H9 (cell line): ENCODE measurements at regions not wholly inside any gene's neighbourhood (a gene's known extent, or its start where the extent isn't known, plus 50 kb on each side); places are given as distances from the start of the nearest gene placed in this dataset.

ENCODE experiments used
- DNase-seq: peaks from one replicate; pipeline ENCODE4 v3.0.0-alpha.2; 2017
- H2AFZ ChIP-seq: one replicate; pipeline ENCODE4 v1.6.1; 2013; ENCODE audit warnings: mild to moderate bottlenecking, low read length, control low read depth, moderate library complexity
- H2AK5ac ChIP-seq: 2 replicates; pipeline ENCODE4 v1.6.1; 2013; ENCODE audit warnings: low read length, control low read depth, mixed read lengths; ENCODE audit not compliant: insufficient read length
- H2BK120ac ChIP-seq: one replicate; pipeline ENCODE4 v1.6.1; 2013; ENCODE audit warnings: low read depth, mild to moderate bottlenecking, low read length, control low read depth, inconsistent platforms; ENCODE audit not compliant: poor library complexity, severe bottlenecking
- H2BK12ac ChIP-seq: 2 replicates; pipeline ENCODE4 v1.6.1; 2013; ENCODE audit warnings: low read length, control low read depth, mixed read lengths, low read depth; ENCODE audit not compliant: insufficient read length
- H2BK15ac ChIP-seq: 2 replicates; pipeline ENCODE4 v1.6.1; 2013; ENCODE audit warnings: low read depth, low read length, control low read depth
- H2BK20ac ChIP-seq: one replicate; pipeline ENCODE4 v1.6.1; 2013; ENCODE audit warnings: low read depth, mild to moderate bottlenecking, low read length, control low read depth, inconsistent platforms; ENCODE audit not compliant: poor library complexity, severe bottlenecking
- H2BK5ac ChIP-seq: 2 replicates; pipeline ENCODE4 v1.6.1; 2013; ENCODE audit warnings: low read length, control low read depth, mixed read lengths; ENCODE audit not compliant: insufficient read length
- H3K14ac ChIP-seq: 2 replicates; pipeline ENCODE4 v1.6.1; 2013; ENCODE audit warnings: low read length, control low read depth; ENCODE audit not compliant: insufficient read depth
- H3K18ac ChIP-seq: 2 replicates; pipeline ENCODE4 v1.6.1; 2013; ENCODE audit warnings: low read depth, mild to moderate bottlenecking, mixed read lengths, low read length, control low read depth; ENCODE audit not compliant: insufficient read length
- H3K23ac ChIP-seq: 2 replicates; pipeline ENCODE4 v1.6.1; 2013; ENCODE audit warnings: low read length, control low read depth, mixed read lengths, low read depth; ENCODE audit not compliant: insufficient read length
- H3K23me2 ChIP-seq: 2 replicates; pipeline ENCODE4 v1.6.1; 2013; ENCODE audit warnings: low read depth, mild to moderate bottlenecking, mixed read lengths, low read length, control low read depth; ENCODE audit not compliant: insufficient read length, poor library complexity, severe bottlenecking
- H3K27ac ChIP-seq: 2 replicates; pipeline ENCODE4 v1.5.1; 2013; ENCODE audit warnings: low read length, control low read depth, mixed read lengths, low read depth; ENCODE audit not compliant: insufficient read length
- H3K27me3 ChIP-seq: 2 replicates; pipeline ENCODE4 v1.6.1; 2013; ENCODE audit warnings: low read length, control low read depth, inconsistent platforms; ENCODE audit not compliant: insufficient read depth
- H3K4ac ChIP-seq: 2 replicates; pipeline ENCODE4 v1.6.1; 2013; ENCODE audit warnings: low read depth, mild to moderate bottlenecking, control low read depth, inconsistent platforms, low read length, moderate library complexity
- H3K4me1 ChIP-seq: 2 replicates; pipeline ENCODE4 v1.6.1; 2013; ENCODE audit warnings: low read length, control low read depth, inconsistent platforms; ENCODE audit not compliant: insufficient read depth
- H3K4me2 ChIP-seq: 2 replicates; pipeline ENCODE4 v1.6.1; 2013; ENCODE audit warnings: low read length, control low read depth, mixed read lengths; ENCODE audit not compliant: insufficient read length, insufficient read depth
- H3K56ac ChIP-seq: 2 replicates; pipeline ENCODE4 v1.6.1; 2013; ENCODE audit warnings: low read depth, mild to moderate bottlenecking, mixed read lengths, low read length, control low read depth; ENCODE audit not compliant: insufficient read length
- H3K79me1 ChIP-seq: 2 replicates; pipeline ENCODE4 v1.6.1; 2013; ENCODE audit warnings: low read depth, mild to moderate bottlenecking, moderate library complexity, low read length, control low read depth, inconsistent platforms; ENCODE audit not compliant: insufficient read depth, poor library complexity, severe bottlenecking
- H3K79me2 ChIP-seq: 2 replicates; pipeline ENCODE4 v1.6.1; 2013; ENCODE audit warnings: low read length, control low read depth, inconsistent platforms; ENCODE audit not compliant: insufficient read depth
- H3K9ac ChIP-seq: 2 replicates; pipeline ENCODE4 v1.6.1; 2013; ENCODE audit warnings: low read length, control low read depth, mixed read lengths; ENCODE audit not compliant: insufficient read length; ENCODE audit errors: extremely low read depth
- H3K9me3 ChIP-seq: one replicate; pipeline ENCODE4 v1.6.1; 2013; ENCODE audit warnings: low read depth, low read length, inconsistent platforms; ENCODE audit not compliant: control insufficient read depth
- H3T11ph ChIP-seq: one replicate; pipeline ENCODE4 v1.6.1; 2013; ENCODE audit warnings: mild to moderate bottlenecking, low read length, control low read depth, inconsistent platforms
- H4K20me1 ChIP-seq: one replicate; pipeline ENCODE4 v1.6.1; 2013; ENCODE audit not compliant: control insufficient read depth, insufficient read length, insufficient read depth
- H4K5ac ChIP-seq: 2 replicates; pipeline ENCODE4 v1.6.1; 2013; ENCODE audit warnings: low read depth, mild to moderate bottlenecking, mixed read lengths, low read length, control low read depth; ENCODE audit not compliant: insufficient read length
- H4K8ac ChIP-seq: replicated peaks from 2 replicates; pipeline ENCODE4 v1.6.1; 2013; ENCODE audit warnings: low read length, control low read depth, mixed read lengths, low read depth; ENCODE audit not compliant: insufficient read length
- H4K91ac ChIP-seq: 2 replicates; pipeline ENCODE4 v1.6.1; 2013; ENCODE audit warnings: low read depth, mild to moderate bottlenecking, moderate library complexity, mixed read lengths, low read length, control low read depth; ENCODE audit not compliant: insufficient read length
- H3K27ac Mint-ChIP-seq, 3 experiments: 2 replicates in 2 of 3; 3 replicates in 1 of 3; pipeline ENCODE4 v1.8.0; 2020 to 2021; ENCODE audit warnings: mixed read lengths in 3 of 3, mild to moderate bottlenecking in 1 of 3, moderate library complexity in 1 of 3
- H3K27me3 Mint-ChIP-seq: 2 replicates; pipeline ENCODE4 v1.8.0; 2021; ENCODE audit warnings: low read depth, mild to moderate bottlenecking, moderate library complexity, mixed read lengths
- H3K36me3 Mint-ChIP-seq, 3 experiments: 2 replicates in 2 of 3; 3 replicates in 1 of 3; pipeline ENCODE4 v1.8.0; 2020 to 2021; ENCODE audit warnings: low read depth in 3 of 3, mixed read lengths in 3 of 3; ENCODE audit not compliant: insufficient read depth in 1 of 3
- H3K4me1 Mint-ChIP-seq, 2 experiments: 2 replicates each; pipeline ENCODE4 v1.8.0; 2020; ENCODE audit warnings: mixed read lengths in 2 of 2
- H3K4me3 Mint-ChIP-seq, 2 experiments: 2 replicates in 1 of 2; 3 replicates in 1 of 2; pipeline ENCODE4 v1.8.0; 2020 to 2021; ENCODE audit warnings: mild to moderate bottlenecking in 2 of 2, mixed read lengths in 2 of 2, moderate library complexity in 1 of 2
- H3K9me3 Mint-ChIP-seq, 2 experiments: 2 replicates in 1 of 2; 3 replicates in 1 of 2; pipeline ENCODE4 v1.8.0; 2020; ENCODE audit warnings: mild to moderate bottlenecking in 2 of 2, mixed read lengths in 2 of 2, moderate library complexity in 1 of 2
- CTCF ChIP-seq: fragments of 200-600 bp; sonication (generic); conservative IDR thresholded peaks from 3 replicates; pipeline ENCODE4 v1.8.0; 2021; ENCODE audit warnings: antibody characterized with exemption, mild to moderate bottlenecking
- WGBS: extraction: QIAGEN DNeasy Blood & Tissue Kit; methylation state at CpG from one replicate; pipeline ENCODE4 v1.1.7; 2013; ENCODE audit warnings: missing lambda C conversion rate, low lambda C conversion rate, mixed read lengths; ENCODE audit not compliant: insufficient read length; ENCODE audit errors: extremely low coverage; 5-methylcytosine and 5-hydroxymethylcytosine counted together

GRCh38 chr2:40545645-40546044, 93.8 kb upstream of the SLC8A1 start:
- H2BK120ac ChIP-seq, result no peak overlapping the region
- no peaks in the 10 kb centered on the region for H3K4me1 ChIP-seq
- H3K27me3 ChIP-seq, result no peaks in the 10 kb centered on the region
- H2BK12ac ChIP-seq, result no peak overlapping the region
- H3K4me3 Mint-ChIP-seq, result no peak overlapping the region
- no peak overlapping the region for H3K56ac ChIP-seq
- no peaks in the 10 kb centered on the region for H3K79me2 ChIP-seq
- DNase-seq, result no peak
- H3K23ac ChIP-seq, result no peak overlapping the region
- no peaks in the 10 kb centered on the region for H3K36me3 Mint-ChIP-seq
- no peak overlapping the region for H4K91ac ChIP-seq
- no peak overlapping the region for H2BK20ac ChIP-seq
- H3K27ac ChIP-seq, result no peak overlapping the region
- H2AFZ ChIP-seq, result no peak overlapping the region
- no peaks in the 10 kb centered on the region for H4K20me1 ChIP-seq
- H3K4me2 ChIP-seq, result no peak overlapping the region
- H3T11ph ChIP-seq, result no peak overlapping the region
- no peak overlapping the region for H2AK5ac ChIP-seq
- H3K27ac Mint-ChIP-seq, result no peak overlapping the region
- no peak overlapping the region for H2BK15ac ChIP-seq
- H4K8ac ChIP-seq, result no peak overlapping the region
- WGBS, result no CpG with 5 or more reads among the region's 4 CpGs
- no peak overlapping the region for H3K14ac ChIP-seq
- H3K4me1 Mint-ChIP-seq, result peaks cover 17 to 21% of the 10 kb centered on the region in 2 experiments
- no peaks in the 10 kb centered on the region for H3K9me3 Mint-ChIP-seq
- H2BK5ac ChIP-seq, result no peak overlapping the region
- no peaks in the 10 kb centered on the region for H3K9me3 ChIP-seq
- H3K79me1 ChIP-seq, result no peaks in the 10 kb centered on the region
- H3K9ac ChIP-seq, result no peak overlapping the region
- no peak overlapping the region for H3K4ac ChIP-seq
- H3K27me3 Mint-ChIP-seq, result no peaks in the 10 kb centered on the region
- no peak overlapping the region for H4K5ac ChIP-seq
- H3K23me2 ChIP-seq, result no peaks in the 10 kb centered on the region
- no peak overlapping the region for H3K18ac ChIP-seq
- no peak for TF ChIP-seq CTCF
